IMR-90 (cell line): ENCODE measurements at regions not wholly inside any gene's neighbourhood (a gene's known extent, or its start where the extent isn't known, plus 50 kb on each side); places are given as distances from the start of the nearest gene placed in this dataset.

Source experiments
- ATAC-seq: fragments of 200-7000 bp; cut with Tn5 transposase; 2 replicates; pipeline ENCODE4 v1.9.1; 2020; ENCODE audit warnings: low read depth, mild to moderate bottlenecking, moderate library complexity
- BruUV-seq: library from RNA; stranded (reverse); fragments of 400-500 nt; replicated peaks from 2 replicates; lab custom pipeline; 2021; lab: Mats Ljungman, UMichigan
- CTCF ChIA-PET: fragments of 300-600 bp; formaldehyde crosslinking; extraction: SDS; loops from one replicate; lab custom pipeline; 2021; ENCODE audit warnings: antibody characterized with exemption; lab: Yijun Ruan, JAX
- POLR2A ChIA-PET: fragments of 300-600 bp; sonication (Branson Sonifier 250); formaldehyde crosslinking; loops from one replicate; lab custom pipeline; 2022; ENCODE audit warnings: antibody characterized with exemption; ENCODE audit not compliant: unreplicated experiment; lab: Charles Lee
- DNase-seq: peaks from one replicate; pipeline ENCODE4 v3.0.0; 2013
- H2AFZ ChIP-seq: replicated peaks from 2 replicates; pipeline ENCODE3; 2013; ENCODE audit warnings: low read length, mild to moderate bottlenecking; ENCODE audit not compliant: poor library complexity
- H2AK5ac ChIP-seq: 2 replicates; pipeline ENCODE4 v1.6.1; 2013; ENCODE audit warnings: low read depth, low read length, inconsistent platforms
- H2AK9ac ChIP-seq: replicated peaks from 2 replicates; pipeline ENCODE3; 2013; ENCODE audit warnings: mild to moderate bottlenecking, low read depth, low read length, moderate library complexity; ENCODE audit not compliant: poor library complexity
- H2BK120ac ChIP-seq: 2 replicates; pipeline ENCODE4 v1.6.1; 2013; ENCODE audit warnings: low read depth, low read length, inconsistent platforms
- H2BK15ac ChIP-seq: 3 replicates; pipeline ENCODE4 v1.6.1; 2013; ENCODE audit warnings: low read depth, low read length, inconsistent platforms
- H2BK20ac ChIP-seq: 2 replicates; pipeline ENCODE4 v1.6.1; 2013; ENCODE audit warnings: low read depth, mild to moderate bottlenecking, inconsistent platforms, low read length, moderate library complexity
- H2BK5ac ChIP-seq: 2 replicates; pipeline ENCODE4 v1.6.1; 2013; ENCODE audit warnings: mild to moderate bottlenecking, low read depth, low read length, inconsistent platforms; ENCODE audit not compliant: poor library complexity, severe bottlenecking
- H3K14ac ChIP-seq: replicated peaks from 2 replicates; pipeline ENCODE4 v1.6.1; 2013; ENCODE audit warnings: low read depth, low read length, inconsistent platforms
- H3K18ac ChIP-seq: 2 replicates; pipeline ENCODE4 v1.6.1; 2013; ENCODE audit warnings: low read depth, low read length, control low read depth
- H3K23ac ChIP-seq: 2 replicates; pipeline ENCODE4 v1.6.1; 2013; ENCODE audit warnings: low read depth, low read length, inconsistent platforms
- H3K27ac ChIP-seq: 2 replicates; pipeline ENCODE4 v1.5.1; 2013; ENCODE audit warnings: mild to moderate bottlenecking, control low read depth, low read length; ENCODE audit not compliant: insufficient read depth
- H3K27me3 ChIP-seq: 2 replicates; pipeline ENCODE4 v1.6.1; 2013; ENCODE audit warnings: low read length; ENCODE audit not compliant: control insufficient read depth, insufficient read depth
- H3K36me3 ChIP-seq: 2 replicates; pipeline ENCODE4 v1.6.1; 2013; ENCODE audit warnings: low read length, mixed read lengths; ENCODE audit not compliant: control insufficient read depth, insufficient read depth
- H3K4ac ChIP-seq: 2 replicates; pipeline ENCODE4 v1.6.1; 2013; ENCODE audit warnings: low read depth, low read length, inconsistent platforms
- H3K4me1 ChIP-seq: 2 replicates; pipeline ENCODE4 v1.6.1; 2013; ENCODE audit warnings: low read length, mixed read lengths; ENCODE audit not compliant: control insufficient read depth, insufficient read depth
- H3K4me2 ChIP-seq: 2 replicates; pipeline ENCODE4 v1.6.1; 2013; ENCODE audit warnings: low read depth, mild to moderate bottlenecking, control low read depth, low read length, moderate library complexity
- H3K4me3 ChIP-seq: 2 replicates; pipeline ENCODE4 v1.5.1; 2013; ENCODE audit warnings: low read depth, mild to moderate bottlenecking, control low read depth, low read length, moderate library complexity; ENCODE audit not compliant: insufficient read depth
- H3K56ac ChIP-seq: 2 replicates; pipeline ENCODE4 v1.6.1; 2013; ENCODE audit warnings: low read length, inconsistent platforms; ENCODE audit not compliant: insufficient read depth; ENCODE audit errors: extremely low read depth
- H3K79me1 ChIP-seq, 2 experiments: 2 replicates each; pipeline ENCODE4 v1.6.1; 2013; ENCODE audit warnings: low read length in 2 of 2, inconsistent platforms in 1 of 2, low read depth in 1 of 2
- H3K9ac ChIP-seq: 2 replicates; pipeline ENCODE4 v1.6.1; 2013; ENCODE audit warnings: low read depth, low read length, control low read depth
- H3K9me1 ChIP-seq: 2 replicates; pipeline ENCODE4 v1.6.1; 2013; ENCODE audit warnings: low read length, inconsistent platforms; ENCODE audit not compliant: insufficient read depth
- H3K9me3 ChIP-seq: 2 replicates; pipeline ENCODE4 v1.6.1; 2013; ENCODE audit warnings: low read length; ENCODE audit not compliant: control insufficient read depth, insufficient read depth
- H4K20me1 ChIP-seq: 2 replicates; pipeline ENCODE4 v1.6.1; 2013; ENCODE audit warnings: low read length, inconsistent platforms; ENCODE audit not compliant: insufficient read depth
- H4K5ac ChIP-seq: 2 replicates; pipeline ENCODE4 v1.6.1; 2013; ENCODE audit warnings: mild to moderate bottlenecking, low read depth, low read length, control low read depth
- H4K8ac ChIP-seq, 2 experiments: 2 replicates each; pipeline ENCODE4 v1.6.1; 2013; ENCODE audit warnings: low read depth in 2 of 2, low read length in 2 of 2, control low read depth in 1 of 2, inconsistent platforms in 1 of 2
- H4K91ac ChIP-seq: 2 replicates; pipeline ENCODE4 v1.6.1; 2013; ENCODE audit warnings: low read depth, low read length, inconsistent platforms; ENCODE audit not compliant: insufficient read depth
- BHLHE40 ChIP-seq: fragments of 150-350 bp; IDR thresholded peaks from 2 replicates; pipeline ENCODE4 v1.6.1; 2016; ENCODE audit warnings: mild to moderate bottlenecking, low read depth, low read length
- CEBPB ChIP-seq: IDR thresholded peaks from 2 replicates; pipeline ENCODE4 v1.6.1; 2012; ENCODE audit warnings: low read depth, low read length, improper control_type of control experiment
- CHD1 ChIP-seq: IDR thresholded peaks from 2 replicates; pipeline ENCODE4 v1.6.1; 2012; ENCODE audit warnings: low read depth, low read length, improper control_type of control experiment
- FOS ChIP-seq: fragments of 150-350 bp; IDR thresholded peaks from 2 replicates; pipeline ENCODE4 v1.6.1; 2016; ENCODE audit warnings: low read depth, low read length
- MAFK ChIP-seq: IDR thresholded peaks from 2 replicates; pipeline ENCODE4 v1.6.1; 2012; ENCODE audit warnings: low read depth, low read length, improper control_type of control experiment
- MAZ ChIP-seq: IDR thresholded peaks from 2 replicates; pipeline ENCODE4 v1.6.1; 2012; ENCODE audit warnings: low read depth, mild to moderate bottlenecking, low read length, improper control_type of control experiment, moderate library complexity, borderline replicate concordance
- MXI1 ChIP-seq: IDR thresholded peaks from 2 replicates; pipeline ENCODE4 v1.6.1; 2012; ENCODE audit warnings: low read depth, mild to moderate bottlenecking, low read length, moderate library complexity, borderline replicate concordance
- NFE2L2 ChIP-seq: fragments of 150-350 bp; IDR thresholded peaks from 2 replicates; pipeline ENCODE4 v1.6.1; 2016; ENCODE audit warnings: low read depth, mild to moderate bottlenecking, low read length
- POLR2A ChIP-seq: IDR thresholded peaks from 2 replicates; pipeline ENCODE4 v1.6.1; 2012; ENCODE audit warnings: mild to moderate bottlenecking, low read depth, low read length
- RAD21 ChIP-seq: IDR thresholded peaks from 2 replicates; pipeline ENCODE4 v1.6.1; 2012; ENCODE audit warnings: low read length, improper control_type of control experiment
- RCOR1 ChIP-seq: IDR thresholded peaks from 2 replicates; pipeline ENCODE4 v1.6.1; 2012; ENCODE audit warnings: mild to moderate bottlenecking, low read length, improper control_type of control experiment; ENCODE audit not compliant: insufficient replicate concordance
- RFX5 ChIP-seq: IDR thresholded peaks from 2 replicates; pipeline ENCODE4 v1.8.0; 2012; ENCODE audit warnings: low read depth, mild to moderate bottlenecking, low read length, moderate library complexity
- SMC3 ChIP-seq: fragments of 150-350 bp; IDR thresholded peaks from 2 replicates; pipeline ENCODE4 v1.6.1; 2016; ENCODE audit warnings: low read depth, mild to moderate bottlenecking, antibody characterized with exemption, low read length, moderate library complexity
- WGBS, 2 experiments: methylation state at CpG; one replicate each; pipeline versions ENCODE4 v1.1.5 to v1.1.7; 2013; ENCODE audit warnings: missing lambda C conversion rate in 2 of 2; ENCODE audit not compliant: insufficient read length in 1 of 2; ENCODE audit errors: extremely low coverage in 2 of 2; 5-methylcytosine and 5-hydroxymethylcytosine counted together
- dilution Hi-C: fragments of 300-500 bp; cut with HindIII; formaldehyde crosslinking; loops from one replicate; pipeline ENCODE4 v1.14.3; 2018; ENCODE audit warnings: low sequenced_read_pairs; ENCODE audit not compliant: unreplicated experiment
- in situ Hi-C: fragments of 300-500 bp; cut with MboI; formaldehyde crosslinking; loops from 3 replicates; pipeline ENCODE4 v1.14.3; 2019; ENCODE audit warnings: low sequenced_read_pairs, inconsistent platforms, mixed read lengths
- intact Hi-C: fragments of 100-400 bp; cut with micrococcal nuclease; formaldehyde crosslinking; loops from 2 replicates; pipeline ENCODE4 v1.10.0; 2022
- TF ChIP-seq, protein P1 (sequence below): fragments of 150-350 bp; IDR thresholded peaks from 2 replicates; pipeline ENCODE4 v1.6.1; 2016; ENCODE audit warnings: low read depth, mild to moderate bottlenecking, low read length, moderate library complexity, borderline replicate concordance
- TF ChIP-seq, protein P2 (sequence below): conservative IDR thresholded peaks from 2 replicates; pipeline ENCODE4 v1.5.1; 2012; ENCODE audit warnings: mild to moderate bottlenecking, low read depth, low read length, improper control_type of control experiment
- TF ChIP-seq, protein P3 (sequence below): fragments of 150-350 bp; IDR thresholded peaks from 2 replicates; pipeline ENCODE4 v1.6.1; 2017; ENCODE audit warnings: mild to moderate bottlenecking, antibody characterized with exemption, low read length, low read depth

DNA sequence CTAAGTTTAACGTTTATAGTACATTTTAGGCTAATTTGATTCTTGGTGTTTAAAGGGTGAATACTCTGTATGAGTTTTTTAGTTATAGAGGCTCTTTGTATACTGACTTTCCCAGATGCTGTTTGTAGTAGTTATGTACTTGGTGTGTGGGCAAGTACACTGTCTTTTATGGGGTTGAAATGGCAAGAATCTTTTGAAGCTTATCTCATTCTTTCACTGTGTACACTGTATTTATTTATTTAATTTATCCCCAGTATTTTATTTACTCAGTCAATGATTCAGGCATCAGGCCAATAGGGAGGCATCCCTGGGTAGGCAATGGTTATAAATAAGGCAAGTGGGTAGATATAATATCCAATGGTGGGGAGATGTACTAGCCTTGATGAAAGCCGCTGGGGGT, 277.0 kb upstream of the PTCHD4 start:
- Histone ChIP-seq H3K27me3 (no peaks in the 10 kb centered on the region), H2BK15ac (no peak overlapping the region), H3K4me2 (no peak overlapping the region), H3K14ac (no peak overlapping the region), H4K8ac (no peak overlapping the region), H4K20me1 (no peaks in the 10 kb centered on the region), H3K9me3 (no peaks in the 10 kb centered on the region), H3K4me1 (no peaks in the 10 kb centered on the region), H2BK5ac (no peak overlapping the region), H4K91ac (no peak overlapping the region), H3K4ac (no peak overlapping the region), H2AK9ac (no peak overlapping the region), H3K18ac (no peak overlapping the region), H3K56ac (no peak overlapping the region), H4K5ac (no peak overlapping the region), H3K79me1 (no peaks in the 10 kb centered on the region), H2BK120ac (no peak overlapping the region), H2BK20ac (no peak overlapping the region), H2AFZ (no peak overlapping the region), H3K27ac (no peak overlapping the region), H2AK5ac (no peak overlapping the region), H3K9me1 (no peaks in the 10 kb centered on the region), H3K23ac (no peak overlapping the region), H3K36me3 (no peaks in the 10 kb centered on the region), H3K9ac (no peak overlapping the region), H3K4me3 (no peak overlapping the region)
- no TSS peak for BruUV-seq
- CTCF ChIA-PET, result interaction anchor here (0.6 to 1.2 kb wide), 2 partner anchors 12 to 13 kb away, joined by 3 read pairs; no protein-coding TSS in a partner anchor
- ATAC-seq (no peak), DNase-seq (no peak)
- TF ChIP-seq, protein P1, sequence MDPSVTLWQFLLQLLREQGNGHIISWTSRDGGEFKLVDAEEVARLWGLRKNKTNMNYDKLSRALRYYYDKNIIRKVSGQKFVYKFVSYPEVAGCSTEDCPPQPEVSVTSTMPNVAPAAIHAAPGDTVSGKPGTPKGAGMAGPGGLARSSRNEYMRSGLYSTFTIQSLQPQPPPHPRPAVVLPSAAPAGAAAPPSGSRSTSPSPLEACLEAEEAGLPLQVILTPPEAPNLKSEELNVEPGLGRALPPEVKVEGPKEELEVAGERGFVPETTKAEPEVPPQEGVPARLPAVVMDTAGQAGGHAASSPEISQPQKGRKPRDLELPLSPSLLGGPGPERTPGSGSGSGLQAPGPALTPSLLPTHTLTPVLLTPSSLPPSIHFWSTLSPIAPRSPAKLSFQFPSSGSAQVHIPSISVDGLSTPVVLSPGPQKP, result no peak
- no peak for TF ChIP-seq NFE2L2
- TF ChIP-seq RCOR1, result no peak
- no peak for TF ChIP-seq BHLHE40
- no peak for TF ChIP-seq CEBPB
- TF ChIP-seq CHD1, result no peak
- TF ChIP-seq RAD21, result no peak
- TF ChIP-seq, protein P2, sequence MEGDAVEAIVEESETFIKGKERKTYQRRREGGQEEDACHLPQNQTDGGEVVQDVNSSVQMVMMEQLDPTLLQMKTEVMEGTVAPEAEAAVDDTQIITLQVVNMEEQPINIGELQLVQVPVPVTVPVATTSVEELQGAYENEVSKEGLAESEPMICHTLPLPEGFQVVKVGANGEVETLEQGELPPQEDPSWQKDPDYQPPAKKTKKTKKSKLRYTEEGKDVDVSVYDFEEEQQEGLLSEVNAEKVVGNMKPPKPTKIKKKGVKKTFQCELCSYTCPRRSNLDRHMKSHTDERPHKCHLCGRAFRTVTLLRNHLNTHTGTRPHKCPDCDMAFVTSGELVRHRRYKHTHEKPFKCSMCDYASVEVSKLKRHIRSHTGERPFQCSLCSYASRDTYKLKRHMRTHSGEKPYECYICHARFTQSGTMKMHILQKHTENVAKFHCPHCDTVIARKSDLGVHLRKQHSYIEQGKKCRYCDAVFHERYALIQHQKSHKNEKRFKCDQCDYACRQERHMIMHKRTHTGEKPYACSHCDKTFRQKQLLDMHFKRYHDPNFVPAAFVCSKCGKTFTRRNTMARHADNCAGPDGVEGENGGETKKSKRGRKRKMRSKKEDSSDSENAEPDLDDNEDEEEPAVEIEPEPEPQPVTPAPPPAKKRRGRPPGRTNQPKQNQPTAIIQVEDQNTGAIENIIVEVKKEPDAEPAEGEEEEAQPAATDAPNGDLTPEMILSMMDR, result no peak
- TF ChIP-seq POLR2A, result no peak
- TF ChIP-seq FOS, result no peak
- no peak for TF ChIP-seq MAZ
- no peak for TF ChIP-seq MAFK
- TF ChIP-seq RFX5, result no peak
- TF ChIP-seq MXI1, result no peak
- TF ChIP-seq SMC3, result no peak
- TF ChIP-seq, protein P3, sequence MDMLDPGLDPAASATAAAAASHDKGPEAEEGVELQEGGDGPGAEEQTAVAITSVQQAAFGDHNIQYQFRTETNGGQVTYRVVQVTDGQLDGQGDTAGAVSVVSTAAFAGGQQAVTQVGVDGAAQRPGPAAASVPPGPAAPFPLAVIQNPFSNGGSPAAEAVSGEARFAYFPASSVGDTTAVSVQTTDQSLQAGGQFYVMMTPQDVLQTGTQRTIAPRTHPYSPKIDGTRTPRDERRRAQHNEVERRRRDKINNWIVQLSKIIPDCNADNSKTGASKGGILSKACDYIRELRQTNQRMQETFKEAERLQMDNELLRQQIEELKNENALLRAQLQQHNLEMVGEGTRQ, result no peak
- POLR2A ChIA-PET, result no interaction called here
- intact Hi-C loops, result no loop called here
- in situ Hi-C loops, result no loop called here
- WGBS, 2 experiments, result no CpG with 5 or more reads among the region's 2 CpGs
- dilution Hi-C loops, result no loop called here
